Neural crest cell (in vitro differentiated cells): ENCODE measurements at regions not wholly inside any gene's neighbourhood (a gene's known extent, or its start where the extent isn't known, plus 50 kb on each side); places are given as distances from the start of the nearest gene placed in this dataset.

Experiments used
- DNase-seq: peaks from one replicate; pipeline ENCODE4 v3.0.0; 2021; ENCODE audit warnings: low read depth, mixed read lengths, low spot score
- H3K27ac Mint-ChIP-seq: one replicate; pipeline ENCODE4 v1.8.0; 2021; ENCODE audit warnings: mild to moderate bottlenecking, mixed read lengths; ENCODE audit not compliant: unreplicated experiment
- H3K27me3 Mint-ChIP-seq: 2 replicates; pipeline ENCODE4 v1.8.0; 2021; ENCODE audit warnings: low read depth, mild to moderate bottlenecking, mixed read lengths
- H3K36me3 Mint-ChIP-seq: 2 replicates; pipeline ENCODE4 v1.8.0; 2021; ENCODE audit warnings: low read depth, mild to moderate bottlenecking, mixed read lengths
- H3K4me1 Mint-ChIP-seq: 2 replicates; pipeline ENCODE4 v1.8.0; 2021; ENCODE audit warnings: mixed read lengths
- H3K4me3 Mint-ChIP-seq: one replicate; pipeline ENCODE4 v1.8.0; 2021; ENCODE audit warnings: mild to moderate bottlenecking, mixed read lengths
- H3K9me3 Mint-ChIP-seq: 2 replicates; pipeline ENCODE4 v1.8.0; 2021; ENCODE audit warnings: mixed read lengths
- TF ChIP-seq, protein P1 (sequence below): fragments of 200-600 bp; sonication (generic); conservative IDR thresholded peaks from 2 replicates; pipeline ENCODE4 v1.5.0; 2021; ENCODE audit warnings: antibody characterized with exemption, mild to moderate bottlenecking

- Mint-ChIP-seq H3K4me3 (no peak overlapping the region), H3K4me1 (peaks cover 33% of the 10 kb centered on the region), H3K36me3 (peaks cover 3% of the 10 kb centered on the region), H3K9me3 (peaks cover 8% of the 10 kb centered on the region), H3K27me3 (no peaks in the 10 kb centered on the region), H3K27ac (no peak overlapping the region)
- TF ChIP-seq, protein P1, sequence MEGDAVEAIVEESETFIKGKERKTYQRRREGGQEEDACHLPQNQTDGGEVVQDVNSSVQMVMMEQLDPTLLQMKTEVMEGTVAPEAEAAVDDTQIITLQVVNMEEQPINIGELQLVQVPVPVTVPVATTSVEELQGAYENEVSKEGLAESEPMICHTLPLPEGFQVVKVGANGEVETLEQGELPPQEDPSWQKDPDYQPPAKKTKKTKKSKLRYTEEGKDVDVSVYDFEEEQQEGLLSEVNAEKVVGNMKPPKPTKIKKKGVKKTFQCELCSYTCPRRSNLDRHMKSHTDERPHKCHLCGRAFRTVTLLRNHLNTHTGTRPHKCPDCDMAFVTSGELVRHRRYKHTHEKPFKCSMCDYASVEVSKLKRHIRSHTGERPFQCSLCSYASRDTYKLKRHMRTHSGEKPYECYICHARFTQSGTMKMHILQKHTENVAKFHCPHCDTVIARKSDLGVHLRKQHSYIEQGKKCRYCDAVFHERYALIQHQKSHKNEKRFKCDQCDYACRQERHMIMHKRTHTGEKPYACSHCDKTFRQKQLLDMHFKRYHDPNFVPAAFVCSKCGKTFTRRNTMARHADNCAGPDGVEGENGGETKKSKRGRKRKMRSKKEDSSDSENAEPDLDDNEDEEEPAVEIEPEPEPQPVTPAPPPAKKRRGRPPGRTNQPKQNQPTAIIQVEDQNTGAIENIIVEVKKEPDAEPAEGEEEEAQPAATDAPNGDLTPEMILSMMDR = no peak
- DNase-seq = no peak
Measured at GRCh38 chr6:112988748-112989147, 641.6 kb downstream of the RFPL4B start.

DNA sequence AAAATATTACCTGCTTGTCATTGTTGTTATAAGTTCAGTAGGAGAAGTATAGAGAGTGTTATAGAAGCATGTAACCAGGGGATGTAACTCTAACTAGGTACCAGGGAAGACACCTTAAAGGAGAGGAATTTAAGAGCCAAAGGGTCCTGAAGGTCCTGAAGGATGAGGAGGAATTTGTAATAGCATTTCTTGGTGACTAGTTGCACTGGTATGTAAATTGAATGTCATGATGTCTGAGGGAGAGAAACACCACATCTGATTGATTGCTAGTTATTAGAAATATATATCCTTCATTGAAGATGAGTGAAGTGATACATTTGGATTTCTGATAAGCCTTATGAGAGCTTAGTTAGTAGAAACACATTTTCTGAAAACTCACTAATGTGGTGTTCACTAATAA lies 643.8 kb downstream of the RFPL4B start:
- peaks cover 18% of the 10 kb centered on the region for H3K4me1 Mint-ChIP-seq
- TF ChIP-seq, protein P1 = no peak
- H3K27ac Mint-ChIP-seq = no peak overlapping the region
- peaks cover 3% of the 10 kb centered on the region for H3K36me3 Mint-ChIP-seq
- H3K4me3 Mint-ChIP-seq = no peak overlapping the region
- H3K9me3 Mint-ChIP-seq = peaks cover 8% of the 10 kb centered on the region
- H3K27me3 Mint-ChIP-seq = no peaks in the 10 kb centered on the region
- no peak for DNase-seq

DNA sequence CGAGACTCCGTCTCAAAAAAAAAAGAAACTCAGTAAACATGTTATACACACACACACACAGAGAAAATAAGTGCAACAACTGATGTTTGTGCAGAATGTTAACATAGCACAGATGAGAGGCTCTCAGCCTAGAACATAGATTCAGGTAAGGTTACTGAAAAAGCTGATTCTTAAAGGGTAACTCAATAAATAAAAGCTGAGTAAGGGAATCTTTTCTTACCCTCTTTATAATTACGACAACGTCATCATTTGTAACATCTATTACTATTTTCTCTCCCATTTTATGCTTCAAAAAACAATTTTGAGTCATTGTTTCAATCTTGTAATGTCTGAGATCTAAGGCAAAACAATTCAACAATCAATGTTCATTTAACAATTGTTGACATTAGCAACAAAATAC lies 644.8 kb downstream of the RFPL4B start:
- TF ChIP-seq, protein P1 = no peak
- Mint-ChIP-seq H3K4me3 (no peak overlapping the region), H3K36me3 (peaks cover 3% of the 10 kb centered on the region), H3K27me3 (no peaks in the 10 kb centered on the region), H3K4me1 (peaks cover 13% of the 10 kb centered on the region), H3K27ac (no peak overlapping the region), H3K9me3 (peaks cover 8% of the 10 kb centered on the region)
- DNase-seq = no peak

DNA sequence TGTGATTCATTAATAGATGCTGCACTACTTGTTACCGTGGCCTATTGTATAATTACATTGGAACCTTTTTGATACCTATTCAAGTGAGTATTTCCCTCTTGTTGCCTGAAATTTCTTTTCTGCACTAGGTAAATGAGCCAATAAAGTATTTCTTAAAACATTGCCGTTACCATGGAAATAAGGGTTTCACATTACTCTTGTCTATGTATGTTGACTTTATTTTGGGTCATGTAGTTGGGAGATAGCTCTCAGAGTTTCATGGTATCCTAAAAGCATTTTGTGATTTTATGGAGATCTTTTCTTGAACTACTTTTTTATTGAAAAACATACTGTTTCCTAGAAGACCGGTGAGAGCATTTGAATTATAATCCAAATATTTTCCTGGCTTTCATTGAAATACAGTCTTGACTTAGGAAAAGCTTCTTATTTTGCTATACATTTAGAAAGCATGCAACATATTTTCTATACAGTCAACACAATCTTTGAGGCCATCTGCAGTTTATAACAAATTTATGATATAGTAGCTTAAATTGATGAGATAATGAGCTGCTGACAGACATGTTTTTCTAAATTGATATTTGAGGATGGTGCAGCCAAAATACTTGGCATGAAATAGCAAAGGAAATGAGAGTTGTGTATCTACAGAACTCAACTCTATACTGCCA lies 650.4 kb downstream of the RFPL4B start:
- no peak for DNase-seq
- no peaks in the 10 kb centered on the region for H3K27me3 Mint-ChIP-seq
- TF ChIP-seq, protein P1 = no peak
- H3K36me3 Mint-ChIP-seq = no peaks in the 10 kb centered on the region
- H3K4me1 Mint-ChIP-seq = peaks cover 20% of the 10 kb centered on the region
- peaks cover 5% of the 10 kb centered on the region for H3K9me3 Mint-ChIP-seq
- H3K27ac Mint-ChIP-seq = no peak overlapping the region
- H3K4me3 Mint-ChIP-seq = no peak overlapping the region

DNA sequence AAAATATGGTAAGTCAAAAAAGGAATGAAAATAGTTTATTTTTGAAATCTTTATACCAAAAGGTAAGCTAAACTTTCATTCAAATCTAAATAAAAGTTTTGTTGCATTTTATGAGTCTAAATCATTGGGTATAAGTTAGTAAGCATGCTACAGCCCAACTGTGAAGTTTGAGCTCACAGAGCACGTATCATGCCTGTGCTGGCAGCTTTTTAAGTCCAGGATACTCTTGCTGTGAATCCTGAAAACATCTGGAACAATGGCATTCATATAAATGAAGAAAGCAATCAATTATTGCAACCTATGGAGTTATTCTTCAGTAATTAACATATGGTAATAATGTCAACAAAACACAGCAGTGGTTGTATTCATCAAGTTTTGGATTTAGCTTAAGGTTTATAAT lies 656.9 kb downstream of the RFPL4B start:
- Mint-ChIP-seq H3K27me3 (no peaks in the 10 kb centered on the region), H3K27ac (no peak overlapping the region), H3K36me3 (no peaks in the 10 kb centered on the region), H3K4me3 (no peak overlapping the region), H3K9me3 (peaks cover 2% of the 10 kb centered on the region), H3K4me1 (peaks cover 27% of the 10 kb centered on the region)
- TF ChIP-seq, protein P1 = no peak
- DNase-seq = no peak
